ENCODE measurements at regions not wholly inside any gene's neighbourhood (a gene's known extent, or its start where the extent isn't known, plus 50 kb on each side); places are given as distances from the start of the nearest gene placed in this dataset.

GRCh38 chr3:152780553-152780952 is 54.4 kb upstream of the P2RY1 start:
- TF ChIP-seq TEAD4 (IDR thresholded peaks at IDR 0.05) (no peak), YY1 (IDR thresholded peaks at IDR 0.05; ENCODE audit: low read depth) (no peak), CEBPB (IDR thresholded peaks at IDR 0.05) (no peak), RAD21 (IDR thresholded peaks at IDR 0.05; ENCODE audit: low read depth) (no peak), EP300 (IDR thresholded peaks at IDR 0.05; ENCODE audit: borderline replicate concordance) (no peak), ZBTB7A (IDR thresholded peaks at IDR 0.05; ENCODE audit: low read depth) (no peak), EGR1 (IDR thresholded peaks at IDR 0.05) (no peak), TCF12 (IDR thresholded peaks at IDR 0.05; ENCODE audit: low read depth) (no peak), FOXM1 (IDR thresholded peaks at IDR 0.05; ENCODE audit: borderline replicate concordance, low read depth) (no peak), TAF1 (IDR thresholded peaks at IDR 0.05; ENCODE audit: low read depth) (no peak), CREB1 (IDR thresholded peaks at IDR 0.05; ENCODE audit: low read depth) (no peak), NFIC (IDR thresholded peaks at IDR 0.05) (no peak), REST (IDR thresholded peaks at IDR 0.05; ENCODE audit: low read depth) (no peak)
- TF ChIP-seq, protein P1, sequence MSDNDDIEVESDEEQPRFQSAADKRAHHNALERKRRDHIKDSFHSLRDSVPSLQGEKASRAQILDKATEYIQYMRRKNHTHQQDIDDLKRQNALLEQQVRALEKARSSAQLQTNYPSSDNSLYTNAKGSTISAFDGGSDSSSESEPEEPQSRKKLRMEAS (IDR thresholded peaks at IDR 0.05) = no peak
- TF ChIP-seq, protein P2, sequence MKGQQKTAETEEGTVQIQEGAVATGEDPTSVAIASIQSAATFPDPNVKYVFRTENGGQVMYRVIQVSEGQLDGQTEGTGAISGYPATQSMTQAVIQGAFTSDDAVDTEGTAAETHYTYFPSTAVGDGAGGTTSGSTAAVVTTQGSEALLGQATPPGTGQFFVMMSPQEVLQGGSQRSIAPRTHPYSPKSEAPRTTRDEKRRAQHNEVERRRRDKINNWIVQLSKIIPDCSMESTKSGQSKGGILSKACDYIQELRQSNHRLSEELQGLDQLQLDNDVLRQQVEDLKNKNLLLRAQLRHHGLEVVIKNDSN (IDR thresholded peaks at IDR 0.05) = no peak

DNA sequence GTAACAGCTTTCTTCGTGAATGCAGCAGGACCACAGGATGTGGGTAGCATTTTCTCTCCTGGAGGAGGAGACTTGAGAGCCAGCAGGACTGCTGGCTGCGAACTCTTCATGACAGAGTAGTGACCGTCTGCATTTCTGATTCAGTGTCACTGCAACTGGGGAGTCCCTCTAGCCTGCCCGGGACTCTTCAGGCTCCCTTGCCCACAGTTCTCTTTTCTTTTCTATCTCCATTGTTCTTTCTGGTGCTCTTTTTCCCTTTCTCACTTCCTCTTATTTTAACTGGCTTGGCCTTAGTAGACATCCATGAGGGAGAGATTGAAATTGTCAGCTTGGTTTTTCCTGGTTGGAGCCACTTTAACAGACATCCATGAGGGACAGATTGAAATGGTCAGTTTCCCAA is 49.9 kb upstream of the P2RY1 start:
- no peak for TF ChIP-seq TAF1 (IDR thresholded peaks at IDR 0.05; ENCODE audit: low read depth)
- TF ChIP-seq CEBPB (IDR thresholded peaks at IDR 0.05) = no peak
- TF ChIP-seq, protein P1 (IDR thresholded peaks at IDR 0.05) = no peak
- TF ChIP-seq TEAD4 (IDR thresholded peaks at IDR 0.05) = no peak
- TF ChIP-seq YY1 (IDR thresholded peaks at IDR 0.05; ENCODE audit: low read depth) = no peak
- no peak for TF ChIP-seq REST (IDR thresholded peaks at IDR 0.05; ENCODE audit: low read depth)
- TF ChIP-seq TCF12 (IDR thresholded peaks at IDR 0.05; ENCODE audit: low read depth) = no peak
- no peak for TF ChIP-seq FOXM1 (IDR thresholded peaks at IDR 0.05; ENCODE audit: borderline replicate concordance, low read depth)
